GM19240 (cell line): ENCODE measurements at regions not wholly inside any gene's neighbourhood (a gene's known extent, or its start where the extent isn't known, plus 50 kb on each side); places are given as distances from the start of the nearest gene placed in this dataset.
"Not testable (repeated sequence)": the region's sequence is repeated elsewhere in the genome, so short reads cannot be mapped to it uniquely, and the experiment has no call there.

ENCODE experiments used
- DNase-seq: peaks from one replicate; pipeline ENCODE4 v3.0.0; 2011; ENCODE audit warnings: low spot score; ENCODE audit not compliant: insufficient read length

GRCh38 chr6:81869749-81870508 lies 117.4 kb upstream of the TENT5A start:
- DNase-seq: not testable (repeated sequence)

GRCh38 chr6:81865712-81866111 lies 113.2 kb upstream of the TENT5A start:
- DNase-seq: no peak

DNA sequence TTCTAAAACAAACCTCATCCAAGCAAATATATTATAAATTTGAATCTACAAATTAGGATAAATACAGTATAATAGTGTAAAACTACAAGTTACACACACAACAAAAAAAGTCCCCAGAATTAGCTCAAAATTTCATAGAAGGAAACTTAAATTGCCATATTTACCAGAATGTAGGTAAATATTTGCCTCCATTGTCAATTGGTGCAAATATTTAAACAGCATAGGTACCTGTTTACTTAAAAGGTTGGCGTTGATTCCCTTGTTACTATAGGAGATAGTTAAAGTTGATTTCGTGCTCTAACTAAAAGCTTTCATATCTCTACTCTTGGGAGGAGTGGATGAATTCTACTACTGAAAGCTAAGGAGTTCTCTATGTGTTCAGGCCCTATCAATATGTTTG lies 111.6 kb upstream of the TENT5A start:
- no peak for DNase-seq

DNA sequence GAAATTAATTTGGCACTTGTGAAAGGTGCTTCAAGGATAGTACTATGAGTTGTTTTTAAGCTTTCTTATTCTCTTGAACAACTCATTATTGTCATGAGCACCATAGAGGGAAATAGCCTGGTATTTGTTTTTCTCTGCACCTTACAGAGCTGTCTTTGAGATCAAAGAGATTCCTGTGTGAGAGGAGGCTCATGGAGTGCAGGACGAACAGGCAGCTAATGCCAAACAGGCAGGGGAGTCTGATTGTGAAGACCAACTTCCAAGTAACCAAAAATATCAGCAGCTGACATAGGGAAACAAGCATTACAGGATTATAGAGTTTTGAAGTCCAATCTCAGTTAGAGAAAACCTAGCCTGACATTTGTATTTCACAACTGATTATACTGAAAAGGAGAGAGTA lies 110.6 kb upstream of the TENT5A start:
- no peak for DNase-seq

DNA sequence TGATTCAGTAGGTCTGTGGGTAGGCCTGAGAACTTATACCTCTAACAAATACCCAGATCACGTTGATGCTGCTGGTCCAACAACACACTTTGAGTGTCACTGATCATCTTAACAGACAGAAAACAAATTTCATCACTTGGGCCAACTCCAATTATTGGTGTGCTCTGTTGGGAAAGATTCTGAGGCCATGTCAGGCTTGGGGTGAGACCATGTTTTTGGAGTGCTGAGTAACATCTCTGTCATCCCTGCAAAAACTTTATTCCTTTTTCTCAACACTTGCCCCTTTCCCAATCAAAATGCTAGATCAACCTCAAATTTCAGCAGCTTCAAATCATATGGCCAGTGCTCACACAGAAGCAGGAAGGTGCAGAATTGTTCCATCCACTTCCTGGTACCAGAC lies 108.8 kb upstream of the TENT5A start:
- no peak for DNase-seq

- DNase-seq: no peak
Observed at GRCh38 chr6:81859884-81860283, 107.4 kb upstream of the TENT5A start.

DNA sequence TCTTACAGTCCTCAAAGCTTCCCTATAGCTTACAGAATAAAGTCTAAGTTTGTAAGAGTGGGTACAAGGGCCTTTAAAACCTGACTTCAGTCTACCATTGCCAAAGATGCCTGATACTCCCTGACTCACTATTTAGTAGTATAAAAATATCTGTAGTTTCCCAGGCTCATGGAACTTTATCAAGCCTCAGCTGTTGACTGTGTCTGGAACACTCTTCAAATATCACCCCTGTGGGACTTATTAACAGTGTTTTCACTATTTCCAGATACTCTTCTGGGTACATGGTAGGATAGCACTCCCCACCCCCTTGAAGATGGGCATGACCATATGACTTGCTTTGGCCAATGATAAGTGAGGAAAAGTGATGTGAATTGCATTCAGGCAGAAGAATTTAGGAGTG lies 105.3 kb upstream of the TENT5A start:
- no peak for DNase-seq

- no peak for DNase-seq
Observed at GRCh38 chr6:81856872-81857271, 104.4 kb upstream of the TENT5A start.

GRCh38 chr6:81854474-81854873 lies 102.0 kb upstream of the TENT5A start:
- no peak for DNase-seq

- no peak for DNase-seq
Observed at GRCh38 chr6:81853975-81854374, 101.5 kb upstream of the TENT5A start.

GRCh38 chr6:81849248-81849647 lies 96.8 kb upstream of the TENT5A start:
- no peak for DNase-seq

- no peak for DNase-seq
Observed at GRCh38 chr6:81847866-81848265, 95.4 kb upstream of the TENT5A start.

GRCh38 chr6:81844686-81845085 lies 92.2 kb upstream of the TENT5A start:
- no peak for DNase-seq

- DNase-seq: no peak
Observed at GRCh38 chr6:81843302-81843701, 90.8 kb upstream of the TENT5A start.

DNA sequence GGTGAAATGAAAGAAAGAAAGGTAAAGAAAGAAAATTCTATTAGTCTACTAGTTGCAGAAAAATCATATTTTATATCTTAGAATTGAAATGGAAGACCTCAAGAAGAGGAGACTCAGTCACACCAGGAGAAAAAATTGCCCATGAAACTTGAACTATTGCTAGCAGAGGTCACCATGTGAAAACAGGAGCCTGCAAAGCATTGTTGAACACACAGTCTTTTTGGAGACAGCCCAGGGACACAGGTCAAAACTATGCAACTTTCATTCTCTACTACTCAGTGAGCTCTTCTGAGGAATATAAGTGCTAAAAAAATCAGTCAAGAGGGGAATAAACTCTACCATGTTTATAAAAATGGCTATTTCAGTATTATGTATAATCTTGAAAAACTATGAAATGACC lies 89.8 kb upstream of the TENT5A start:
- DNase-seq: no peak

DNA sequence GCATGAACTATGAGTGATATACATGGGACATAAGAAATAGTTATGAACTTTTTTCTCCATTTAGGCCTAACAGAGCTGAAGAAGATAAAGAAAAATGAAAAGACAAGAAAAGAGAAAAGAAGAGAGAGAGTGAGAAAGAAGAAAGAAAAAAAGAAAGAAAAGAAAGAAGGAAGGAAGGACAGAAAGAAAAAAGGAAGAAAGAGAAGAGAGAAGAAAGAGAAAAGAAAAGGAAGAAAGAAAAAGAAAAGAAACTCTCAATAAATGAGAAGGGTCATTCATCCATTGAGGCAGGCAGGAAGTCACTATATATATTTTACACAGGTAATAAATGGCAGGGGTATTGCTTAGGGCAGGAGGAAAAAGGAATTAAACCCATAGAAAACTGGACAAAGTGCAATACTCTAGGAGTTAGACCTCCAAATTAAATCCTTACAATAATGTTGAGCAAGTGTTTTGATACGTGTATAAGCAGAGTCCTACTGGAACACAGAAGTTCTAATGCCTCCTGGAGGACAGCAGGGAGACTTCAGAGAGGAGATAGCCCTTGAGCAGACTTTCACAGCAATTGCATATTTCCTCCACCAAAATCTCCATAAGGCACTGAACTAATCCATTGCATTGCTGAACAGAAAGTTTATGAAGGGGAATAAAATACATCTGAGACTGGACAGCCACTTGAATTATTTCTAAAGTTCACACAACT lies 86.4 kb upstream of the TENT5A start:
- DNase-seq: no peak

DNA sequence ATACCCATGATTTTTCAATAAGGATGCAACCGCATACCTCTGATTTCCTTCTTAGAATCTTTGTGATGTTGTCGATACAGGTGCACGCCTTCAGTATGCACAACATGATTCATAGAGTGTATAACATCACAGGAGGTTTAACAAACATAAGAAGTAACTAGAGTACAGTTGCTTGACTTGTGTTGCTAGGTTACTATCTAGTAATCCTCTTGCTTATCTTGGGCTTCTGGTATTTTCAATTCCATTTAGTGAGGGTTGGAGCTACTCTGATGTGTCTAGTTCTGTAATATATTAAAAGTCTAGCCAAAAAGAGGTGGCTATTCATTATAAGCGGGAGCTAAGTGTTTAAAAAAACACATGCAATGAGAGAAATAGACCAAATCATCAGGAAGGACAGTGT lies 85.5 kb upstream of the TENT5A start:
- no peak for DNase-seq

- no peak for DNase-seq
Observed at GRCh38 chr6:81834141-81834681, 81.7 kb upstream of the TENT5A start.

DNA sequence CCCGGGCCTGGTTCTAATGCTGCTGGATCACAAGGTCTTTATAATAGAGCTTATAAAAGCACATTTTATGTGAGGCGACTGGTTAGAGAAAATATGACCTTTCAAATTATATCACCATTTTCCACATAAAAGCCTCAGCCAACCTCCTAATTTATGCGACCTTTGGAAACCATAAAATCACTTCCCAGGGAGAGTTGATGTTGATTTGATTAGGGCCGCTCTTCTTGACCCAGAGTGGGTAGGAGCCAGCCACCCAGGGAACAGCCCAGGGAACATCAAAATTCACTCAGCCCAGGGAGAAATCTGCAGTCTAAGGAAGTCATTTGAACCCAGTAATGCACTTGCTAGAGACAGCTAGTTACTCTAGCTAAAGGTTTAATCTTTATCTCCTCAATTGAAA lies 79.8 kb upstream of the TENT5A start:
- no peak for DNase-seq

- DNase-seq: no peak
Observed at GRCh38 chr6:81831274-81831673, 78.8 kb upstream of the TENT5A start.

DNA sequence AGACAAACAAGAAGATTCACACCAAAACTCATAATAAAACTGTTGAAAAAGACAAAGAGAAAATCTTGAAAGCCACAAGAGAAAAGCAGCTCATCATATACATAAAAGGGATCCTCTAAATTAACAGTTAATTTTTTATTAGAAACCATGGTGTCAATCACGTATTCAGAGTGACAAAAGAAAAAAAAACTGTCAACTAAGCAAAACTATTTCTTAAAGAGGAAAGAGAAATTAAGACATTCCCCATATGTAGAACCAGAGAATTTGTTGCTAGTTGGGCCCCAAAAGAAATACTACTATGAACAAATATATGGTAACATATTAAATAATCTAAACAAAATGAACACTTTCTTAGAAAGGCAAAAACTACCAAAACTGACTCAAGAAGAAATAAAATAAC lies 74.3 kb upstream of the TENT5A start:
- DNase-seq: no peak

- DNase-seq: no peak
Observed at GRCh38 chr6:81822568-81822967, 70.1 kb upstream of the TENT5A start.

DNA sequence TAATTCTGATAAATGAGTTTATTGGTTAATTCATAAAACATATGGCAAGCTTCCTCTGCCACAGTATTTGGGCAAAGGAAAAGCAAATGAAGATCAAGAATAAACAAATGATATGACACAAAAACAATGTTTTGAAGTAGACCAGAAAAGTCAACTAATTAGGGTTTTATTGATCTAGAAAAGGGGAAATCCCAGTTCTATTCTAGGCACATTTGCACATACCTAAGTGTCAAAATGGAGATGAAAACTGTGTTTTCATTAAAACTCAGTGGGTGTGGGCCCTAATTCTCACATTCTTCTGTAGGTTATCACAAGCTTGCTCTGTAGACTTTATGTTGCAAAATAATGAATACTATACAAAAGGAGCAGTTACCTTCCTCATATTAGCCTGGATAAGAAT lies 69.0 kb upstream of the TENT5A start:
- no peak for DNase-seq
